GM21529 (cell line): ENCODE measurements at regions not wholly inside any gene's neighbourhood (a gene's known extent, or its start where the extent isn't known, plus 50 kb on each side); places are given as distances from the start of the nearest gene placed in this dataset.
"Not testable (repeated sequence)": the region's sequence is repeated elsewhere in the genome, so short reads cannot be mapped to it uniquely, and the experiment has no call there.

Experiments
- ATAC-seq: cut with Tn5 transposase; IDR thresholded peaks from one replicate; pipeline ENCODE4 v1.9.1; 2021; ENCODE audit not compliant: unreplicated experiment

DNA sequence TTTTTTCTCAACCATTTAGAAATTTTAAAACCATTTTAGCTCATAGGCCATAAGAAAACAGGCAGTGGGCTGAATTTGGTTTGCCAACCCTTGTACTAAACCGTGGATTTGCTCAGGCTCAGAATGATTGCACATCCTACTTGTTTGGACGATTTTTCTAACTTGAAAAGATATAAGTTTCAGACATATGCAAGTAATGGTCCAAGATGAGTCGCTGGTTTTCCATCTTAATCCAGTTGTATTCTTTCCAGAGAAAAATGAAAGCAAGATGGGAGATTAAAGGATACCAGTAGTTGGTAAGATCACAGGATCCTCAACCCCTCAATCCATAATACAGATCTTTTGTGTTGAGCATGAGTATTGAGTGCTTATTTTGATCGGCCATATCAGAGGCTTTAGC is 250.9 kb downstream of the TINAG start:
- ATAC-seq, result no peak

DNA sequence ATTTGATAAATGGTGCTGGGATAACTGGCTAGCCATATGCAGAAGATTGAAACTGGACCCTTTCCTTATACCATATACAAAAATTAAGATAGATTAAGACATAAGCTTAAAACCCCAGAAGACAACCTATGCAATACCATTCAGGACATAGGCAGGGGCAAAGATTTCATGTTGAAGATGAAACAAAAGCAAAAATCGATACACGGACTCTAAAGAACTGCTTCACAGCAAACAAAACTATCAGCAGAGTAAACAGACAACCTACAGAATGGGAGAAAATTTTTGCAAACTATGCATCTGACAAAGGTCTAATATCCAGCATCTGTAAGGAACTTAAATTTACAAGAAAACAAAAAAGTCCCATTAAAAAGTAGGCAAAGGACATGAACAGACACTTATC is 255.9 kb downstream of the TINAG start:
- not testable (repeated sequence) for ATAC-seq

DNA sequence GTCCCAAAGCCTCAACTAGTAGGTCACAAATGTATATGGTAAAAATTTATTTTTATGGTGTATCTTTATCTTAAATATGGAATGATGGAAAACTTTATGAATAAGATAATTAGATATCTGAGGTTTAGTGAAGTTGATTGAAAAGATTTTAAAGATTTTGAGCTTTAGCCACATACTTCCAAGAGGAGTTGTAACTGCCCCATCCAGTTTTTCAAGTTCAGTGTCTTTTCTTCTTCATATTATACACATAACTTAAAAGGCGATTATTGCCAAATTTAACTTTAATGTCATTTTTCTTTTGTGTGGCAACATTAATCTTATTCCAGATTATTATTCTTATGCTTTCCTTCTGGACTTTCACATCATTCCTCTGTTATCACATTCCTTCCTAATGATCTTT is 266.4 kb downstream of the TINAG start:
- no peak for ATAC-seq

DNA sequence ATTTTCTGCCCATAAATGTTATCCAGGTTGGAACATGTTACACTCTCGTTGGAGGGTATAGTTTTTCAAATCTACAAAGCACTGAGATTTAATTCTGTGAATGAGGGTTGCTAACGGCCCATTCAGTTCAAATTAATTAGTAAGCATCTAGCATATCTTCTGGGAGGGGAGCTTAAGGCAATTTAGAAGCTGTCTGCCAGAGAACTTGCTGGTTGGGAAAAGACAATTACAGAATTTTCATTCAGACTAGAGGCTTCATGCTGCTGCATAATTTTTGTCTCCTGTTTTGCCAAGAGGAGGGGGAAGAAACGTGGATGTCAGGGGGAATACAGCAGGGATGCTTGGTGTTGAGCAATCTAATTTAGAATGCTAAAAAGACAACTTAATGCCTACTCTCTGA is 268.3 kb upstream of the FAM83B start:
- ATAC-seq, result no peak

DNA sequence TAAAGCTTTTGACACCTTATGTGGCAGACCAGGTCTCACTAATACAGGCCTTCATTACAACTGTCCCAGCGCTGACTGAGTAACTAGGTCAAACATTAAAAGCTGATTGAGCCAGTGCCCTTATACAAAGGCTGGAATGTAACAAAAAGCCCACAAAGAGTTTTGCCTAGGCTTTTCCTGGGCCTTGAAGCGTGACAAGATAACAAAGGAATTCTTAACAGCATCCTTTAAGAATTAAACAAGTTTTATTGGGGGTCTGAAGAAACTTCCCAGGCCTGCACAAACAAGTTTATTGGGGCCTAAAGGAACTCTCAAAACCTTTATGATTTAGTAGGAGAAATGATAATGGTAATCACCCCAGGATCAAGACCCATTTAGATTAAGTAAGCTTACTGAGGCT is 267.6 kb upstream of the FAM83B start:
- ATAC-seq, result no peak

DNA sequence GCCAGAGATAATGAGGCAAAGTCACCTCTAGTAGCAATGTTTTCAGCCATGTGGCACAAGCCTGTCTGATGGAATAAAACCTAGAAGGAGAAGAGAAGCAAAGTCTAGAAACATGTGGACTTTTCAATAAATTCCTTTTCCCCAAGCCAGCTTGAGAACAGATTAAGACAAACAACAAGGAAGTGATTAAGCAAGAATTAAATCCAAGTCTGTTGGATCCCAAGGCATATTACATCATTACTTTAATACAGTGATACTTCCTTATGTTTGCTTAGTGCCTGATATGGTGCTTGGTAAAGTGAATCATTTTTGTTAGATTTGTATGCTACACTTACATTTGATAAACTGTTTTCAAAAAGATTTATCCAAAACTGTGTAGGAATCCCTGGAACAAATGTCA is 260.3 kb upstream of the FAM83B start:
- ATAC-seq, result no peak

DNA sequence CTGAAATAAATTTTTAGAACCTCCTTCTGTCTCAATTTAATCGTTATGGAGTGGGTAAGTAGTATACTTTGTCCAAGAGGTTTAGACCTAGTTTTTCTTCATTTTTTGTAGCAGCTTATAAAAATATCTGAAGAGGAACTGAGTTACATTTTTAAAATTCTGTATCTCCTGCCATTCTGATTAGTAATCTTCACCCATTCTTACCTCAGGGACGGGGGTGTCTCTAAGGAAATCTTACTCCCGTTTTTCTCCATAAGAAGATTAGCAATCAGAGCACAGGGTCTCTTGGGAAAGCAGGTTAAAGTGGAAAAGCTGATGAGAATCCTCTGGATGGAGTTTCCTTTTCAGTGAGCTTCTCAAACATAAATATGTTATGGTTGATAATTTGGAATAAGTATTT is 259.3 kb upstream of the FAM83B start:
- ATAC-seq, result no peak

DNA sequence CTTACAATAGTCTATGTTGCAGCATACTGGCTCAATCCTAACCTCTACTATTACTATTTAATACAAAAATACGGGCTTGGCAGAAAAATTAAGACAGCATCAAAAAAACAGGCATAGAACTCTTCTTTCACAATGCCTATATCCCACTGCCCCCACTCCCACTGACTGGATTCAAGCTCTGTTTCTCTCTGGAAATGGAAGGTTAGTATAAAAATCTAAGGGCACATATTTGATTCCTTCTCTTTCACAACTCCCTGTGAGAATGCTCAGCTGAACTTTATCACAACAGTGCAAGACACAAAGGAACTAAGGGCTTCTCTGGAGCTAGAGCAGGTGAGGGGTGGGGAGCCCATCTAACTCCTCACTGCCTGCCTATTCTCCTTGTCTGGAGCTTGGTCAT is 258.4 kb upstream of the FAM83B start:
- ATAC-seq, result no peak

DNA sequence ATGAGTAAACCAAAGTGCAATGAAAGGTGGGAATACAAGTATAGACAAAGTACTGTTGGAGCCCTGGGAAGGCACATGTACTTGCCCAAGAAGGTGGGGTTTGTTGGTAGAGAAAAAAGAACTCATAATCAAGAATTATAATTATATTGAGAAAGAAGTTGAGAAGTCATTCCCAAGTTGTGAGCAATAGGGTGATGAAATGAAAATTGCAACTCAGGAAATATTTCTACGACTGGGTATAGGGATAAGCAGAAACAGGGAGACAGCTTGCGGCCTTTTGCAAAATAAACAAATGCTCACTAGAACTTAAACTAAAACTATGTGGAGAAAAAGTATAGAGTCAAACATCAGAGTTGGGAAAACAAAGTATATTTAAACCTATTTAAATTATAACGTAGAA is 250.7 kb upstream of the FAM83B start:
- ATAC-seq, result no peak

DNA sequence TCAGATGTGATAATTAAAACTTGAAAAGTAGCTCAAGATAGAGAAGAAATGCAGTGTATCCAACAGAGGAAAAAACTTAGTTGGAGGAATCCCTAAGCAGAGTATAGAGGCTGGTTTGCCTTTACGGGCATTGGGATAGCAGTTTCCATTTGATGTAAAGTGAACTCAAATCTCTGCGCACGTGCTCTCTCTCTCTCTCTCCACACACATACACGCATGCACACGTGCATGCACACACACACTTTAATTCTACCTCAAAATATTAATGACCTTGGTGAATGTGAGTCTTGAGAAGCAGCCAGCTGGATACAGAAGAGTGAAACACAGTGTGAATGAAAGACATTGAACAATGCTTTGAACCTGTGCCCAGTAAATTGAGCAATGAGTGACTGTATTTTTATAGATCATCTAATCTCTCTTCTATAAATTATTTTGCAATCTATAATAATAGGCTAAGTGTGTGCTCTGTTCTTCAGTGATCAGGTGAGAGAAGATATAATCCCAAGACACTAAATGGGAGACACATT is 247.7 kb upstream of the FAM83B start:
- ATAC-seq, result no peak

DNA sequence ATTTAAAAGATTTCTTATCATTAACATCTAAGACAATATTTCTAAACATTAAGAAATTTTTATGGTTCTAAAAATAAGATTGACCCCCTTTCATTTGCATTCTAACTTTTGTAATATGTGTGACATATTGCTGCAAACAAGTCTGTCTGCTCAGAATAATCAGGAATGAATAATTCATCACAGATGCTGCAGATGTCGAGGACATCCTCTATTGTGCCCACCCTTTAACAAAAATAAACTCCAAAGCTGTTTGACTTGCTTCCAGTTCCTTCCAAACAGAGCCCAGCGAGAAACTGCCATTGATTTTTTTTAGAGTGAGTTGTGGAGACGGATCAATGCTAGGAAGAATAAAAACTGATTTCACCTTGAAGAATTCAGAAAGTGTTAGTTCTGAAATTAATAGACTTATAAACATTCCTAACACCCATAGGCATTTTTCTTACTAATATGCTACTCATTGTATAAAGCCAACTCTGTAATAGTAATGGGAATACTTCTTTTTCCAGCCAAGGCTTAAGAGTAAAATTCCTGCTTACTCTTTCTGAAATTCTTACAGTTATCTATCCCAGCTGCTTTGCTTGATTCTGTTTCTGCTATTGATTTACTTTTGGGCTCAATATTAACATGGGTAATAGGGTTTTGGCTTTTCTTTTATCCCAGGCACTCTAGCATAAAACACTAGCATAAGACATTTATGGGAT is 244.8 kb upstream of the FAM83B start:
- no peak for ATAC-seq

DNA sequence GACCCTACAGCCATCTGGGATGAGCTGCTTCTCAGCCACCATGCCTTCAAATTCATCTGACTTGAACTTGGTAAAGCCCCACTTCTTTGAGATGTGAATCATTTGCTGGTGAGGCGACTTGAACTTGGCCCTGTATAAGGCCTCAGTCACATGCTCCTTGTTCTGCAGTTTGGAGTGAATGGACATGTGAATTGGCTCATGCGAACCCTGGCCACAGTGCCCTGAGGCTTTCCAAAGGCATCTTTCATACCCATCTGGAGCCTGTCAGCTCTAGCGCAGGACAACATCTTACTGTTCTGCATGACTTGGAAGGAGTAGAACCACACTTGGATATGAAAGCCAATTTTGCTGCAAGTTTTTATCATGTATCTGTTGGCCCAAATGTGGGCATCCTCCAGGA is 244.0 kb upstream of the FAM83B start:
- ATAC-seq, result no peak

DNA sequence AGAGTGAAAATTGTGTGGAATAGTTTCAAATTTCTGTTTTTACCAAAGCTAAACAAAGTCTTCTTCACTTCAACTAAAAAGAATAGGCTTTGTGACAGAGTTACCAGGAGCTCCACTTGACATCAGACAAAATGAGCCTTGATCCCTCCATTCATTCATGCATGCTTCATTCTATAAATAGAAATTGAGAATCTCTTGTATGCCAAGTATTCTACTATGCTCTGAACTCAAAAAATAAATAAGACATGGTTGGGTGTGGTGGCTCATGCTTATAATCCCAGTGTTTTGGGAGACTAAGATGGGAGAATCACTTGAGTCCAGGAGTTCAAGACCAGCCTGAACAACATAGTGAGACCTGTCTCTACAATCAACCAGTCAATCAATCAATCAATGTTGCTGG is 236.6 kb upstream of the FAM83B start:
- ATAC-seq, result no peak

DNA sequence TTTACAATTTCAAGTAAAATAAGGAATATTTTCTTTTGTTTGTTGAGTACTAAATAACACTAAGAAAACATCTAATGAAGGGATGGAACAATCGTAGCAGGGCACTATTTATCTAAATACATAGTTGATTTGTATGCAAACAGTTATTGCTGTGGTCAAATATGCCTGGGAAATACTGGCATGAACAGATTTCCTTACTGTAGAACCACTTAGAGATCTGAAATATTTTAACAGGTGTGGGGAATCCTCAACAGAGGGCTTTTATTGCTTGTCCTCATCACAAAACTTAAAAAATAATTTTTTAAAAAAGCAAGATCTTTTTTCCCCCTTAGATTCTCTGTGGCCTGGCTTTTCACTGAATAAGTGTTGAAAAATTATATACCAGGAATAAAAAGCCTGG is 233.0 kb upstream of the FAM83B start:
- ATAC-seq, result no peak

DNA sequence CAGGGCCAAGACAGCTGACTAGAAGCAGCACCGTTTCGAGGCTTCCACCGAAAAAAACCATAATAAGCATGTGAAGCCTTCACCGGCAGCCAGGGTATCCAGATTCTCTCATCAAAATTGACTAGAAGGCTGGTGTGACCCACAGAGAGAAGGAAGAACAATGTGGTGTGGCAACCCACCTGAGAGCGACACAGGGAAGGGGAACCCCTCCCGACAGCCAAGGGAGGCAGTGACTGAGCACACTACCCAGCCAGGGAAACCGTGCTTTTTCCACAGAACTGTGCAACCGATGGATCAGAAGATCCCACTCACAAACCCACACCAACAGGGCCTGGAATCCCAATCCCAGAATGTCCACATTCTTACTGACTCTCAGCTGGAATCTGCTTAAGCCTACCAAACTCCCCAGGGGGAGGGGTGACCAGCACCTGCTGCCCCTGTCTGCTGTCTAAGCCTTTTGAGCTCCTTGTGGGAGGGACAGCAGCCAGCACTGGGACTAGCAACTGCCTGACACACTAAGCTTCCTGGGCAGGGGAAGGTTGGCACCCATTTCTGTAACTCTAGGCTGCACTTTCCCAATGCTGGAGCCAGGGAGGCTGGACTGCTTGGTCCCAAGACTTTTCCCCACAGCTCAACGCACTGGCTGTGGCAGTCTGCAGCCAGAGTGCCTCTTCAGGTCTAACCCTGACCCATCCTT is 231.9 kb upstream of the FAM83B start:
- ATAC-seq, result no peak

DNA sequence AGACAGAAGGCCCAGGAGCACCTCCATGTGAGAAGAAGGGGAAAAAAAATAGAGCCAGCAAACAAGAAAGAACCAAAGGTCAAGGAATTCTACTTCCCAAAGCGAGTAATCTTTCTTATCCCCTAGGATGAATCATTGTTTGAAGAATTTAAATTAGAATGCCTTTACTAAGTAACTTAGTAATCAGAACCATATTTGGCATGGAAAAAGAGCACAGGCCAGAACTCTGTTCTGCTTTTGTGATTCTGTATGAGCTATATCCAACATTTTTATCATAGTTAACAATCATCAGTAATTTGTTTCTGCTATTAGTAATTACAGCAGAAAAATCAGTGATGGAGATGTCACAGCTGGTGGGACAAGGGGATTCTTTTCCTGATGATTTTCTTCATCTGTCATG is 228.8 kb upstream of the FAM83B start:
- ATAC-seq, result no peak

DNA sequence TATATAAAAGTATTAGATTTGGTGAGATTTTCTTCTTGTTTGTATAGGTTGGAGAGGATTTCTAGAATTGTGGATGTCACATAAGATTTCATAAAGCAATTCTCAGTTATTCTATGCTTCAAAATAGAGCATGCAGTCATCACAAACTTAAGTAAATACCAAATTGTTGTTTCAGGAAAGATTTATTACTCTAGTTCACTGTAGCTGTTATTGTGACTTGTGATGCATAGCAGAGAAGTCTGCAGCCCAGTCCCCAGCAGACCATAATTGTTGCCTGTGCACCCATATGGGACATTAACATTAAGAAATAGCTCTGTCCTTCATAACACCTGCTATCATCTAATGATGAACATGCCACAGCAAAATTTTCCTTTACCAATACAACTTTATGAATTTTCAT is 228.0 kb upstream of the FAM83B start:
- ATAC-seq, result no peak

DNA sequence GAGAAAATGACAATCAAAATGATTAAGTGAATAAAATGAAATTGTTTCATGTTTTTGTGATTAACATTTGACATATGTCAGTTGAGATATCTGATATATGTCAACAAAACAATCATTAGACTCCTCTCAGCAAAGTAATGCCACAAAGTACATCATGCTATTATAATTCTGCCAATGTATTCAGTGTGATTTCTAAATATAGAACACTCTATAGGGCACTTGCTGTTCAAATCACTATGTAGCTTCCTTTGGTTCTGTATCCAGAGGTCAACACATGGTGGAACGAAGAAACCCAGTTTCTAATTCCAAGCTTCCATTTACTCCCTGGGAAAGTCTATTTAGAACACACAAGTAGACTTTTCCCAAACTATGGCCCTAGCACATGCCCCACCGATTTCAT is 227.5 kb upstream of the FAM83B start:
- no peak for ATAC-seq

DNA sequence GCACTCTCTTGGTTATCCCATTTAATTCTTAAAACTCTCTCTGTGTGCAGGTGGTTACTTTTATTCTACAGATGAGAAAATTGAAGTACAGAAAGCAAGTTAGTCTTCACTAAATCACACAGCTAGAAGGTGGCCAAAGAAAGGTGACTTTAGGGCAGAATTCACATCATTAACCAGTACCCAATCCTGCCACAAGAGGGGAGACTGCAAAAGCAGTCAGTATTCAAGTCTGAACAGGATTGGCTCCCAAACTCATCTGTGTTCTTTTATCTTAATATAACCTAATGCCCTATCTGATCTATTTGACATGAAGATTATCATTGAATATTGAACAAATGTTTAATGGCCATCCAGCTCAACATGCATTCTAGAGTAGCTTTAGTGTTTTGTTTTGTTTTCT is 225.3 kb upstream of the FAM83B start:
- ATAC-seq, result peak; percentile 79

DNA sequence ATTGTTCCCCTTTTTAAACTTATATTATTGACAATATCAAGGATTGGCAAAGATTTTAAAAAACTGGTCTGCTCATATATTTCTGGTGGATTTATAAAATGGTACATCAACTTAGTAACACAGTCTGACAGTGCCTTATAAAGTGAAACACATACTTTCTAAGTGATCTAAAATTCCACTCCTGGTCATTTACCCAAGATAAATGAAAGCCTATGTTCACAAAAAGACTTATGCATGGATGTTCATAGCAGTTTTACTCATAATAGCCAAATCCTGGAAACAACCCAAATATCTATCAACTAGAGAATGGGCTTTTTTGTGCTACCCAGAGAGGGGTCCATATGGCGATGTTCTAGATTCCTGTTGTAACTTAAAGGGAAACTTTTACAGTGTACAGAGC is 222.4 kb upstream of the FAM83B start:
- no peak for ATAC-seq

DNA sequence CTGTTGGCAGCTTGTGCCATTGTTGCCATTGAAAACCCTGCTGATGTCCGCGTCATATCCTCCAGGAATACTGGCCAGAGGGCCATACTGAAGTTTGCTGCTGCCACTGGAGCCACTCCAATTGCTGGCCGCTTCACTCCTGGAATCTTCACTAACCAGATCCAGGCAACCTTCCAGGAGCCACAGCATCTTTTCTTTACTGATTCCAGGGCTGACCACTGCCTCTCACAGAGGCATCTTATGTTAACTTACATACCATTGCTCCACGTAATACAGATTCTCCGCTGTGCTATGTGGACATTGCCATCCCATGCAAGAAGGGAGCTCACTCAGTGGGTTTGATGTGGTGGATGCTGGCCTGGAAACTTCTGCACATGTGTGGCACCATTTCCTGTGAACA is 221.8 kb upstream of the FAM83B start:
- no peak for ATAC-seq

DNA sequence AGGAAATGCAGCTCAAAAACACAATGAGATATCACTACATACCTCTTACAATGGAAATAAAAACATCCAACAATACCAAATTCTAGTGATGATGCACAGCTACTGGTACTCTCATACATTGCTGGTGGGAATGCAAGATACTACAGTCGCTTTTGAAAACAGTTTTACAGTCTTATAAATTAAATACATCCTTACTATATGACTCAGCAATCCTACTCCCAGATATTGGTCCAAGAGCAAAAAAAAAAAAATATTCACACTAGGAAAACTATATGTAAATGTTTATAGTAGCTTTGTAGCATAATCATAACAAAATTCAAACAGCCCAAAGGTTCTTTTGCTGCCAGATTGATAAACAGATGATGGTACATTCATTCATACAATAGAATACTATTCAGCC is 217.4 kb upstream of the FAM83B start:
- no peak for ATAC-seq
